Astrocyte (in vitro differentiated cells and primary cell): ENCODE measurements at regions not wholly inside any gene's neighbourhood (a gene's known extent, or its start where the extent isn't known, plus 50 kb on each side); places are given as distances from the start of the nearest gene placed in this dataset.

Experiments used
- DNase-seq: peaks from one replicate; pipeline ENCODE4 v3.0.0-alpha.2; 2010; ENCODE audit warnings: low read depth
- FAIRE-seq: peaks from 2 replicates; lab custom pipeline; 2011; peaks lifted over from hg19 to GRCh38; lab: Jason Lieb, UNC
- H2AFZ ChIP-seq: 2 replicates; pipeline ENCODE4 v1.6.0; 2012; ENCODE audit warnings: low read depth, low read length, inconsistent platforms
- H3K27ac ChIP-seq: 2 replicates; pipeline ENCODE4 v1.5.1; 2011; ENCODE audit warnings: low read depth, low read length, inconsistent platforms
- H3K27me3 ChIP-seq: 2 replicates; pipeline ENCODE4 v1.6.0; 2011; ENCODE audit warnings: low read length, inconsistent platforms; ENCODE audit not compliant: insufficient read depth
- H3K36me3 ChIP-seq: 2 replicates; pipeline ENCODE4 v1.5.1; 2011; ENCODE audit warnings: low read length, inconsistent platforms; ENCODE audit not compliant: insufficient read depth
- H3K4me1 ChIP-seq: 2 replicates; pipeline ENCODE4 v1.5.1; 2011; ENCODE audit warnings: low read length, inconsistent platforms; ENCODE audit not compliant: insufficient read depth
- H3K4me2 ChIP-seq: 2 replicates; pipeline ENCODE4 v1.6.0; 2012; ENCODE audit warnings: low read length, inconsistent platforms
- H3K4me3 ChIP-seq: 2 replicates; pipeline ENCODE4 v1.5.1; 2011; ENCODE audit warnings: low read depth, mild to moderate bottlenecking, low read length, inconsistent platforms; ENCODE audit not compliant: insufficient read depth
- H3K79me2 ChIP-seq: 2 replicates; pipeline ENCODE4 v1.6.0; 2012; ENCODE audit warnings: mild to moderate bottlenecking, low read length, inconsistent platforms; ENCODE audit not compliant: insufficient read depth
- H3K9ac ChIP-seq: 2 replicates; pipeline ENCODE4 v1.6.0; 2012; ENCODE audit warnings: mild to moderate bottlenecking, low read length, inconsistent platforms
- H3K9me3 ChIP-seq: 2 replicates; pipeline ENCODE4 v1.5.1; 2012; ENCODE audit warnings: low read depth, mild to moderate bottlenecking, low read length, inconsistent platforms; ENCODE audit not compliant: insufficient read depth
- H4K20me1 ChIP-seq: 2 replicates; pipeline ENCODE4 v1.6.0; 2012; ENCODE audit warnings: low read length, inconsistent platforms; ENCODE audit not compliant: insufficient read depth
- H3K27ac Mint-ChIP-seq: one replicate; pipeline ENCODE4 v1.8.0; 2021; ENCODE audit warnings: mild to moderate bottlenecking, mixed read lengths; ENCODE audit not compliant: unreplicated experiment
- H3K27me3 Mint-ChIP-seq: one replicate; pipeline ENCODE4 v1.8.0; 2021; ENCODE audit warnings: low read depth, mixed read lengths; ENCODE audit not compliant: unreplicated experiment
- H3K36me3 Mint-ChIP-seq: one replicate; pipeline ENCODE4 v1.8.0; 2021; ENCODE audit warnings: low read depth, mixed read lengths; ENCODE audit not compliant: unreplicated experiment
- H3K4me1 Mint-ChIP-seq: one replicate; pipeline ENCODE4 v1.8.0; 2021; ENCODE audit warnings: low read depth, mixed read lengths; ENCODE audit not compliant: unreplicated experiment
- H3K4me3 Mint-ChIP-seq: one replicate; pipeline ENCODE4 v1.8.0; 2021; ENCODE audit warnings: mild to moderate bottlenecking, moderate library complexity, mixed read lengths; ENCODE audit not compliant: unreplicated experiment
- H3K9me3 Mint-ChIP-seq: one replicate; pipeline ENCODE4 v1.8.0; 2021; ENCODE audit warnings: mild to moderate bottlenecking, mixed read lengths; ENCODE audit not compliant: unreplicated experiment
- CTCF ChIP-seq: IDR thresholded peaks from 2 replicates; pipeline ENCODE4 v1.5.1; 2011; ENCODE audit warnings: low read depth, mild to moderate bottlenecking, inconsistent platforms, low read length, moderate library complexity; ENCODE audit not compliant: insufficient read depth
- EZH2 ChIP-seq: IDR thresholded peaks from 2 replicates; pipeline ENCODE4 v1.6.1; 2012; ENCODE audit warnings: mild to moderate bottlenecking, low read length, inconsistent platforms; ENCODE audit not compliant: insufficient read depth

- H2AFZ ChIP-seq: no peak overlapping the region
- no peak overlapping the region for H3K9ac ChIP-seq
- no peaks in the 10 kb centered on the region for H3K4me1 ChIP-seq
- Mint-ChIP-seq H3K36me3 (no peaks in the 10 kb centered on the region), H3K4me1 (no peaks in the 10 kb centered on the region), H3K9me3 (peaks cover 2% of the 10 kb centered on the region), H3K4me3 (no peak overlapping the region), H3K27me3 (no peaks in the 10 kb centered on the region), H3K27ac (no peak overlapping the region)
- FAIRE-seq (no peak), DNase-seq (no peak)
- H4K20me1 ChIP-seq: no peaks in the 10 kb centered on the region
- no peaks in the 10 kb centered on the region for H3K36me3 ChIP-seq
- H3K4me3 ChIP-seq: no peak overlapping the region
- H3K27ac ChIP-seq: no peak overlapping the region
- H3K4me2 ChIP-seq: no peak overlapping the region
- no peaks in the 10 kb centered on the region for H3K9me3 ChIP-seq
- no peaks in the 10 kb centered on the region for H3K27me3 ChIP-seq
- TF ChIP-seq EZH2 (no peak), CTCF (no peak)
- no peaks in the 10 kb centered on the region for H3K79me2 ChIP-seq
Observed at GRCh38 chr13:88097541-88097940, 426.4 kb downstream of the SLITRK5 start.

GRCh38 chr13:88103824-88104223 is 432.7 kb downstream of the SLITRK5 start:
- Histone ChIP-seq H3K9me3 (no peaks in the 10 kb centered on the region), H2AFZ (no peak overlapping the region), H3K9ac (no peak overlapping the region), H3K27me3 (no peaks in the 10 kb centered on the region), H3K36me3 (no peaks in the 10 kb centered on the region), H3K4me2 (no peak overlapping the region), H3K79me2 (no peaks in the 10 kb centered on the region), H4K20me1 (no peaks in the 10 kb centered on the region), H3K4me3 (no peak overlapping the region), H3K4me1 (no peaks in the 10 kb centered on the region), H3K27ac (no peak overlapping the region)
- no peak overlapping the region for H3K4me3 Mint-ChIP-seq
- H3K27ac Mint-ChIP-seq: no peak overlapping the region
- H3K9me3 Mint-ChIP-seq: peaks cover 2% of the 10 kb centered on the region
- no peaks in the 10 kb centered on the region for H3K4me1 Mint-ChIP-seq
- DNase-seq (no peak), FAIRE-seq (no peak)
- no peak for TF ChIP-seq EZH2
- TF ChIP-seq CTCF: no peak
- no peaks in the 10 kb centered on the region for H3K27me3 Mint-ChIP-seq
- no peaks in the 10 kb centered on the region for H3K36me3 Mint-ChIP-seq

GRCh38 chr13:88104576-88104975 is 433.4 kb downstream of the SLITRK5 start:
- Histone ChIP-seq H3K4me2 (no peak overlapping the region), H3K79me2 (no peaks in the 10 kb centered on the region), H3K27me3 (no peaks in the 10 kb centered on the region), H3K27ac (no peak overlapping the region), H4K20me1 (no peaks in the 10 kb centered on the region), H3K4me3 (no peak overlapping the region), H3K4me1 (no peaks in the 10 kb centered on the region), H3K9ac (no peak overlapping the region), H3K9me3 (no peaks in the 10 kb centered on the region), H2AFZ (no peak overlapping the region), H3K36me3 (no peaks in the 10 kb centered on the region)
- no peak overlapping the region for H3K4me3 Mint-ChIP-seq
- peaks cover 2% of the 10 kb centered on the region for H3K9me3 Mint-ChIP-seq
- DNase-seq (no peak), FAIRE-seq (no peak)
- no peaks in the 10 kb centered on the region for H3K36me3 Mint-ChIP-seq
- TF ChIP-seq CTCF (no peak), EZH2 (no peak)
- no peaks in the 10 kb centered on the region for H3K27me3 Mint-ChIP-seq
- H3K4me1 Mint-ChIP-seq: no peaks in the 10 kb centered on the region
- no peak overlapping the region for H3K27ac Mint-ChIP-seq
